ENCODE measurements at regions not wholly inside any gene's neighbourhood (a gene's known extent, or its start where the extent isn't known, plus 50 kb on each side); places are given as distances from the start of the nearest gene placed in this dataset.

DNA sequence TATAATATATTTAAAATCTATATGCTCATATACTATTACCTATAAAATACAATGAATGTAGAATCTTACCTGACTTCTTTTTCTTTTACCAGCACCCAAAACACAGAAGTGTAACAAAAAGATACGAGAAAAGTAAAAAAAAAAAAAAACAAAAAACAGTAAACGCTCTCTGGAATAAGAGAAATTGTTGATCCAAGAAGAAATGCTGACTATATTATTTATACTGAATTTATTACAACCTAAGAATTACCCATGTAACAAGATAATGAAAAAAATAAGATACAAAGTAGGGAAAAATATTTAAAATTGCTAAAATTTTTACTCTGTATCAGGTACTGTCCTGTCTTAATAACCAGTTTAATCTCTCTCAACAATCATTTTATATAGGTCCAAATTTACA, 787.9 kb upstream of the MAN1A1 start:
- intact Hi-C loops (cut with DNase I), result no loop called here

DNA sequence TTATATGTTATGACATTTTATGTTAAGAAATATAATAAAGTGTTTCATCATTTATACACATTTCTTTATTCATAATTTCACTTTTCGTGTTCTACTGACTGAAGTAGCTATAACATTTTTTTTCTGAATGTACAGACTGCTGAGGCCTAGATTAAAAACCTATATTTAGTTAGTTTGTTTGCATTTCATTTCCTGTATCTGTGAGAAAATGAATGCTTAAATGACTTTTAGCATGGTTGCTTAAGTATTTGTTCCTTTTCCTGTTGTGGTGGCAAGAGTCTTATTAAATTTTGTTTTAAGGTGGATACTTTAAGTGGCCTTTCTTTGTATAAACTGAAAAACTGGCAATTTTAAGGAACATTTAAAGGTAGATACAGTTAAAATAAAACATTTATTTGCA, 779.7 kb upstream of the MAN1A1 start:
- Histone ChIP-seq H3K36me3 (no peaks in the 10 kb centered on the region), H3K27ac (no peak overlapping the region), H3K9me3 (no peaks in the 10 kb centered on the region), H3K4me1 (no peaks in the 10 kb centered on the region), H3K4me3 (no peak overlapping the region), H3K27me3 (no peaks in the 10 kb centered on the region)
- ATAC-seq, result no peak
- intact Hi-C loops (cut with DNase I), result no loop called here
- DNase-seq, result no peak
- TF ChIP-seq CTCF (IDR thresholded peaks at IDR 0.05), result no peak

More for the DNA sequence above, 787.9 kb upstream of the MAN1A1 start:
- ATAC-seq (no peak), DNase-seq (no peak)
- H3K27ac ChIP-seq, result no peak overlapping the region
- no peaks in the 10 kb centered on the region for H3K4me1 ChIP-seq
- H3K4me3 ChIP-seq, result no peak overlapping the region
- H3K36me3 ChIP-seq, result no peaks in the 10 kb centered on the region
- no peak for TF ChIP-seq CTCF (IDR thresholded peaks at IDR 0.05)
- H3K27me3 ChIP-seq, result no peaks in the 10 kb centered on the region
- H3K9me3 ChIP-seq, result no peaks in the 10 kb centered on the region

DNA sequence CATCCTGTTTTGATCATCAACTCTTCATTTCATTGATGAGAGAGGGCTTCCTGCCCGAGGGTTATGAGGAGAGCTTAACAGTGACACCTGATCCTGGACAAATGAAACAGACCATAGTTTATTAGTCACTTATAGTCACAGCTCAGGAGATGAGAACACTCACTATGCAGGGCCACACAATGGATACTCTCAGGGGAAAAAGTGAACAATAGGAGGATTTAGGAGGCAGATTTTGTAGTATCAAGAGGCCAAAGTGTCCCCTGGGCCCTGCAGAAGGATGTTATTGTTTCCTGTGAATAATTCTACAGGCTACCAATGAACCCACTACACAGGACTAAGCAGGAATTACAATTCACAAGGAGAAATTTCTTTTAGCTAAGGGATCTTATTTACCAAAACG, 772.8 kb upstream of the MAN1A1 start:
- Histone ChIP-seq H3K36me3 (no peaks in the 10 kb centered on the region), H3K27me3 (no peaks in the 10 kb centered on the region), H3K4me1 (no peaks in the 10 kb centered on the region), H3K27ac (no peak overlapping the region), H3K9me3 (no peaks in the 10 kb centered on the region), H3K4me3 (no peak overlapping the region)
- ATAC-seq (no peak), DNase-seq (no peak)
- TF ChIP-seq CTCF (IDR thresholded peaks at IDR 0.05), result no peak
- intact Hi-C loops (cut with DNase I), result no loop called here

DNA sequence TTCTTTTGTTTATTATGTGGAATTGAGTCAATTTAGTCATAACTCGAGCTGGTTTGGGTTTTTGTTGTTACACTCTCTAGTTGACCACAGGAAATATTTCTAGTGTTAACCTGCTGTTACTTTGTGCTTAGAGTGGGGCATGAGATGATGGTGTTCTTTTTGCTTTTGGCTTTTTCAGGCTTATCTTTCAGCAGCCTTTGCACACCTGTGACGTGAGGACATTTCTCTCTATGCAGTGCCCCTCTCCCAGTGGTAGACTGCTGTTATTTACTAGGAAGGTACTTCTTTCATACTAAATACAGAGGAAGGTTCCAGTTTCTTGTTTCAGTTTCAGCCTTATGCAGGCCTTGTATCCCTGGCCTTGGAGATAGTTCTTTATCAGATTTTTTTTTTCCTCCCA, 766.8 kb upstream of the MAN1A1 start:
- no peak for TF ChIP-seq CTCF (IDR thresholded peaks at IDR 0.05)

GRCh38 chr6:120112980-120113379, 763.4 kb upstream of the MAN1A1 start:
- H3K36me3 ChIP-seq, result no peaks in the 10 kb centered on the region
- no peaks in the 10 kb centered on the region for H3K4me1 ChIP-seq
- no peaks in the 10 kb centered on the region for H3K9me3 ChIP-seq
- H3K4me3 ChIP-seq, result no peak overlapping the region
- H3K27ac ChIP-seq, result no peak overlapping the region
- DNase-seq, result no peak
- TF ChIP-seq CTCF (IDR thresholded peaks at IDR 0.05), result no peak
- intact Hi-C loops (cut with DNase I), result no loop called here
- no peak for ATAC-seq
- H3K27me3 ChIP-seq, result no peaks in the 10 kb centered on the region

More for the DNA sequence above, 766.8 kb upstream of the MAN1A1 start:
- no peak overlapping the region for H3K27ac ChIP-seq
- intact Hi-C loops (cut with DNase I), result no loop called here
- no peak overlapping the region for H3K4me3 ChIP-seq
- H3K4me1 ChIP-seq, result no peaks in the 10 kb centered on the region
- DNase-seq, result no peak
- no peak for ATAC-seq
- no peaks in the 10 kb centered on the region for H3K36me3 ChIP-seq
- no peaks in the 10 kb centered on the region for H3K9me3 ChIP-seq
- H3K27me3 ChIP-seq, result no peaks in the 10 kb centered on the region

- no peak for ATAC-seq
- no peaks in the 10 kb centered on the region for H3K9me3 ChIP-seq
- no peaks in the 10 kb centered on the region for H3K4me1 ChIP-seq
- no peak overlapping the region for H3K4me3 ChIP-seq
- no peak for DNase-seq
- H3K27ac ChIP-seq, result no peak overlapping the region
- intact Hi-C loops (cut with DNase I), result no loop called here
- no peaks in the 10 kb centered on the region for H3K36me3 ChIP-seq
- H3K27me3 ChIP-seq, result no peaks in the 10 kb centered on the region
- TF ChIP-seq CTCF (IDR thresholded peaks at IDR 0.05), result no peak
Observed at GRCh38 chr6:120111001-120111400, 761.4 kb upstream of the MAN1A1 start.

All from upper lobe of right lung (tissue), 1 donor.